GM23338 (cell line): ENCODE measurements at regions not wholly inside any gene's neighbourhood (a gene's known extent, or its start where the extent isn't known, plus 50 kb on each side); places are given as distances from the start of the nearest gene placed in this dataset.

Experiments used
- ATAC-seq: fragments of 200-7000 bp; cut with Tn5 transposase; 3 replicates; pipeline ENCODE4 v1.9.1; 2020
- DNase-seq: peaks from one replicate; pipeline ENCODE4 v3.0.0-alpha.2; 2015; ENCODE audit warnings: low spot score
- H2AFZ ChIP-seq: fragments of 200-600 bp; sonication (generic); 2 replicates; pipeline ENCODE4 v1.8.0; 2016; ENCODE audit warnings: antibody characterized with exemption, mild to moderate bottlenecking, moderate library complexity
- H3F3A ChIP-seq: fragments of 200-600 bp; sonication (generic); replicated peaks from 2 replicates; pipeline ENCODE4 v1.8.0; 2017; ENCODE audit warnings: antibody characterized with exemption, mixed run types, low read depth
- H3K27ac ChIP-seq: fragments of 200-600 bp; sonication (generic); 2 replicates; pipeline ENCODE4 v1.6.1; 2016; ENCODE audit warnings: low read depth
- H3K27me3 ChIP-seq: fragments of 200-600 bp; sonication (generic); 2 replicates; pipeline ENCODE4 v1.8.0; 2016; ENCODE audit warnings: mild to moderate bottlenecking, mixed run types, moderate library complexity; ENCODE audit not compliant: insufficient read depth
- H3K36me3 ChIP-seq: fragments of 200-600 bp; sonication (generic); 2 replicates; pipeline ENCODE4 v1.8.0; 2016; ENCODE audit warnings: mild to moderate bottlenecking; ENCODE audit not compliant: insufficient read depth
- H3K4me1 ChIP-seq: fragments of 200-600 bp; sonication (generic); 2 replicates; pipeline ENCODE4 v1.8.0; 2016; ENCODE audit warnings: mild to moderate bottlenecking, moderate library complexity; ENCODE audit not compliant: insufficient read depth
- H3K4me2 ChIP-seq: fragments of 200-600 bp; sonication (generic); 2 replicates; pipeline ENCODE4 v1.7.1; 2017; ENCODE audit warnings: mixed run types
- H3K4me3 ChIP-seq: fragments of 200-600 bp; sonication (generic); 2 replicates; pipeline ENCODE4 v1.6.1; 2016; ENCODE audit warnings: mixed run types
- H3K79me2 ChIP-seq: fragments of 200-600 bp; sonication (generic); replicated peaks from 2 replicates; pipeline ENCODE4 v1.8.0; 2017; ENCODE audit warnings: mild to moderate bottlenecking; ENCODE audit not compliant: insufficient read depth
- H3K9me2 ChIP-seq: fragments of 200-600 bp; sonication (generic); 2 replicates; pipeline ENCODE4 v1.8.0; 2017; ENCODE audit not compliant: insufficient read depth
- H4K20me1 ChIP-seq: fragments of 200-600 bp; sonication (generic); replicated peaks from 2 replicates; pipeline ENCODE4 v1.8.0; 2017; ENCODE audit warnings: mild to moderate bottlenecking; ENCODE audit not compliant: insufficient read depth
- H3K27ac Mint-ChIP-seq: 2 replicates; pipeline ENCODE4 v1.8.0; 2020; ENCODE audit warnings: inconsistent platforms, mild to moderate bottlenecking, moderate library complexity, mixed read lengths
- H3K27me3 Mint-ChIP-seq: 3 replicates; pipeline ENCODE4 v1.8.0; 2022; ENCODE audit warnings: low read depth, mild to moderate bottlenecking, moderate library complexity, mixed read lengths, inconsistent platforms; ENCODE audit not compliant: insufficient read depth, poor library complexity
- H3K36me3 Mint-ChIP-seq: 3 replicates; pipeline ENCODE4 v1.8.0; 2021; ENCODE audit warnings: low read depth, mild to moderate bottlenecking, inconsistent platforms, moderate library complexity, mixed read lengths
- H3K4me1 Mint-ChIP-seq: 3 replicates; pipeline ENCODE4 v1.8.0; 2020; ENCODE audit warnings: mild to moderate bottlenecking, inconsistent platforms, mixed read lengths
- H3K4me3 Mint-ChIP-seq: 3 replicates; pipeline ENCODE4 v1.8.0; 2021; ENCODE audit warnings: moderate library complexity, mild to moderate bottlenecking, inconsistent platforms, mixed read lengths
- H3K9me3 Mint-ChIP-seq: 3 replicates; pipeline ENCODE4 v1.8.0; 2020; ENCODE audit warnings: moderate library complexity, mild to moderate bottlenecking, inconsistent platforms, mixed read lengths
- CREB1 ChIP-seq: fragments of 250-450 bp; sonication (Bioruptor Pico); IDR thresholded peaks from 2 replicates; pipeline ENCODE4 v1.5.0; 2020; ENCODE audit warnings: low read depth, mild to moderate bottlenecking, moderate library complexity
- CTCF ChIP-seq, 2 experiments: fragments of 200-600 bp in 1 of 2; sonication (generic) in 1 of 2; conservative IDR thresholded peaks; 2 replicates each; pipeline versions ENCODE4 v1.5.1 to v1.6.1; 2016 to 2017; ENCODE audit warnings: antibody characterized with exemption in 2 of 2, low read depth in 2 of 2, mild to moderate bottlenecking in 2 of 2, moderate library complexity in 1 of 2
- EZH2 ChIP-seq: fragments of 200-600 bp; sonication (generic); IDR thresholded peaks from one replicate; pipeline ENCODE4 v1.8.0; 2017; ENCODE audit warnings: antibody characterized with exemption, mild to moderate bottlenecking, low read depth; ENCODE audit not compliant: unreplicated experiment
- EZH2phosphoT487 ChIP-seq: fragments of 200-600 bp; sonication (generic); IDR thresholded peaks from one replicate; pipeline ENCODE4 v1.8.1; 2018; ENCODE audit warnings: antibody characterized with exemption; ENCODE audit not compliant: unreplicated experiment
- JUNB ChIP-seq: IDR thresholded peaks from one replicate; pipeline ENCODE4 v1.6.1; 2016; ENCODE audit warnings: antibody characterized with exemption; ENCODE audit not compliant: unreplicated experiment
- NANOG ChIP-seq: IDR thresholded peaks from 2 replicates; pipeline ENCODE4 v1.6.1; 2016; ENCODE audit warnings: antibody characterized with exemption, borderline replicate concordance
- POLR2AphosphoS5 ChIP-seq: IDR thresholded peaks from 2 replicates; pipeline ENCODE4 v1.6.1; 2016; ENCODE audit warnings: antibody characterized with exemption, low read depth
- REST ChIP-seq: IDR thresholded peaks from one replicate; pipeline ENCODE4 v1.6.1; 2018; ENCODE audit warnings: antibody characterized with exemption; ENCODE audit not compliant: unreplicated experiment
- STAT1 ChIP-seq: IDR thresholded peaks from one replicate; pipeline ENCODE4 v1.6.1; 2016; ENCODE audit warnings: antibody characterized with exemption; ENCODE audit not compliant: unreplicated experiment
- ZNF114 ChIP-seq: fragments of 250-450 bp; sonication (Bioruptor Pico); IDR thresholded peaks from 2 replicates; pipeline ENCODE4 v1.5.0; 2020; ENCODE audit warnings: mild to moderate bottlenecking, moderate library complexity
- ZNF331 ChIP-seq: fragments of 250-450 bp; sonication (Bioruptor Pico); IDR thresholded peaks from 2 replicates; pipeline ENCODE4 v1.5.0; 2020; ENCODE audit warnings: low read depth, mild to moderate bottlenecking, moderate library complexity
- TF ChIP-seq, protein P1 (sequence below): fragments of 250-450 bp; sonication (Bioruptor Pico); IDR thresholded peaks from 2 replicates; pipeline ENCODE4 v1.5.0; 2020; ENCODE audit warnings: mild to moderate bottlenecking, moderate library complexity
- TF ChIP-seq, protein P2 (sequence below): IDR thresholded peaks from 2 replicates; pipeline ENCODE4 v1.6.1; 2016; ENCODE audit warnings: antibody characterized with exemption

GRCh38 chr7:113996405-113996804, 77.6 kb upstream of the PPP1R3A start:
- no peak for DNase-seq
- Histone ChIP-seq H3K36me3 (no peaks in the 10 kb centered on the region), H4K20me1 (no peaks in the 10 kb centered on the region), H3K27me3 (no peaks in the 10 kb centered on the region), H3K4me3 (no peak overlapping the region), H3K9me2 (no peaks in the 10 kb centered on the region), H3K4me1 (no peaks in the 10 kb centered on the region), H3K27ac (no peak overlapping the region), H3K4me2 (no peak overlapping the region), H3K79me2 (no peaks in the 10 kb centered on the region), H2AFZ (no peak overlapping the region), H3F3A (no peaks in the 10 kb centered on the region)
- Mint-ChIP-seq H3K27ac (no peak overlapping the region), H3K9me3 (peaks cover 3% of the 10 kb centered on the region; the same call in 1 of the 3 replicates), H3K27me3 (no peaks in the 10 kb centered on the region), H3K36me3 (peaks cover 4% of the 10 kb centered on the region; the same call in 1 of the 3 replicates), H3K4me1 (no peaks in the 10 kb centered on the region), H3K4me3 (no peak overlapping the region)
- TF ChIP-seq CREB1 (no peak), EZH2phosphoT487 (no peak), ZNF114 (CRISPR knock-in tag) (no peak), REST (no peak), JUNB (no peak), EZH2 (no peak), CTCF (conservative IDR thresholded peaks at IDR 0.05; ENCODE audit: low read depth in 2 of 2) (no peak), POLR2AphosphoS5 (no peak), NANOG (no peak), STAT1 (no peak), ZNF331 (CRISPR knock-in tag) (no peak)
- TF ChIP-seq, protein P1, sequence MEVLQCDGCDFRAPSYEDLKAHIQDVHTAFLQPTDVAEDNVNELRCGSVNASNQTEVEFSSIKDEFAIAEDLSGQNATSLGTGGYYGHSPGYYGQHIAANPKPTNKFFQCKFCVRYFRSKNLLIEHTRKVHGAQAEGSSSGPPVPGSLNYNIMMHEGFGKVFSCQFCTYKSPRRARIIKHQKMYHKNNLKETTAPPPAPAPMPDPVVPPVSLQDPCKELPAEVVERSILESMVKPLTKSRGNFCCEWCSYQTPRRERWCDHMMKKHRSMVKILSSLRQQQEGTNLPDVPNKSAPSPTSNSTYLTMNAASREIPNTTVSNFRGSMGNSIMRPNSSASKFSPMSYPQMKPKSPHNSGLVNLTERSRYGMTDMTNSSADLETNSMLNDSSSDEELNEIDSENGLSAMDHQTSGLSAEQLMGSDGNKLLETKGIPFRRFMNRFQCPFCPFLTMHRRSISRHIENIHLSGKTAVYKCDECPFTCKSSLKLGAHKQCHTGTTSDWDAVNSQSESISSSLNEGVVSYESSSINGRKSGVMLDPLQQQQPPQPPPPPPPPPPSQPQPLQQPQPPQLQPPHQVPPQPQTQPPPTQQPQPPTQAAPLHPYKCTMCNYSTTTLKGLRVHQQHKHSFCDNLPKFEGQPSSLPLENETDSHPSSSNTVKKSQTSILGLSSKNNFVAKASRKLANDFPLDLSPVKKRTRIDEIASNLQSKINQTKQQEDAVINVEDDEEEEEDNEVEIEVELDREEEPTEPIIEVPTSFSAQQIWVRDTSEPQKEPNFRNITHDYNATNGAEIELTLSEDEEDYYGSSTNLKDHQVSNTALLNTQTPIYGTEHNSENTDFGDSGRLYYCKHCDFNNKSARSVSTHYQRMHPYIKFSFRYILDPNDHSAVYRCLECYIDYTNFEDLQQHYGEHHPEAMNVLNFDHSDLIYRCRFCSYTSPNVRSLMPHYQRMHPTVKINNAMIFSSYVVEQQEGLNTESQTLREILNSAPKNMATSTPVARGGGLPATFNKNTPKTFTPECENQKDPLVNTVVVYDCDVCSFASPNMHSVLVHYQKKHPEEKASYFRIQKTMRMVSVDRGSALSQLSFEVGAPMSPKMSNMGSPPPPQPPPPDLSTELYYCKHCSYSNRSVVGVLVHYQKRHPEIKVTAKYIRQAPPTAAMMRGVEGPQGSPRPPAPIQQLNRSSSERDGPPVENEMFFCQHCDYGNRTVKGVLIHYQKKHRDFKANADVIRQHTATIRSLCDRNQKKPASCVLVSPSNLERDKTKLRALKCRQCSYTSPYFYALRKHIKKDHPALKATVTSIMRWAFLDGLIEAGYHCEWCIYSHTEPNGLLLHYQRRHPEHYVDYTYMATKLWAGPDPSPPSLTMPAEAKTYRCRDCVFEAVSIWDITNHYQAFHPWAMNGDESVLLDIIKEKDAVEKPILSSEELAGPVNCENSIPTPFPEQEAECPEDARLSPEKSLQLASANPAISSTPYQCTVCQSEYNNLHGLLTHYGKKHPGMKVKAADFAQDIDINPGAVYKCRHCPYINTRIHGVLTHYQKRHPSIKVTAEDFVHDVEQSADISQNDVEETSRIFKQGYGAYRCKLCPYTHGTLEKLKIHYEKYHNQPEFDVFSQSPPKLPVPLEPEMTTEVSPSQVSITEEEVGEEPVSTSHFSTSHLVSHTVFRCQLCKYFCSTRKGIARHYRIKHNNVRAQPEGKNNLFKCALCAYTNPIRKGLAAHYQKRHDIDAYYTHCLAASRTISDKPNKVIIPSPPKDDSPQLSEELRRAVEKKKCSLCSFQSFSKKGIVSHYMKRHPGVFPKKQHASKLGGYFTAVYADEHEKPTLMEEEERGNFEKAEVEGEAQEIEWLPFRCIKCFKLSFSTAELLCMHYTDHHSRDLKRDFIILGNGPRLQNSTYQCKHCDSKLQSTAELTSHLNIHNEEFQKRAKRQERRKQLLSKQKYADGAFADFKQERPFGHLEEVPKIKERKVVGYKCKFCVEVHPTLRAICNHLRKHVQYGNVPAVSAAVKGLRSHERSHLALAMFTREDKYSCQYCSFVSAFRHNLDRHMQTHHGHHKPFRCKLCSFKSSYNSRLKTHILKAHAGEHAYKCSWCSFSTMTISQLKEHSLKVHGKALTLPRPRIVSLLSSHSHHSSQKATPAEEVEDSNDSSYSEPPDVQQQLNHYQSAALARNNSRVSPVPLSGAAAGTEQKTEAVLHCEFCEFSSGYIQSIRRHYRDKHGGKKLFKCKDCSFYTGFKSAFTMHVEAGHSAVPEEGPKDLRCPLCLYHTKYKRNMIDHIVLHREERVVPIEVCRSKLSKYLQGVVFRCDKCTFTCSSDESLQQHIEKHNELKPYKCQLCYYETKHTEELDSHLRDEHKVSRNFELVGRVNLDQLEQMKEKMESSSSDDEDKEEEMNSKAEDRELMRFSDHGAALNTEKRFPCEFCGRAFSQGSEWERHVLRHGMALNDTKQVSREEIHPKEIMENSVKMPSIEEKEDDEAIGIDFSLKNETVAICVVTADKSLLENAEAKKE (CRISPR knock-in tag), result no peak
- TF ChIP-seq, protein P2, sequence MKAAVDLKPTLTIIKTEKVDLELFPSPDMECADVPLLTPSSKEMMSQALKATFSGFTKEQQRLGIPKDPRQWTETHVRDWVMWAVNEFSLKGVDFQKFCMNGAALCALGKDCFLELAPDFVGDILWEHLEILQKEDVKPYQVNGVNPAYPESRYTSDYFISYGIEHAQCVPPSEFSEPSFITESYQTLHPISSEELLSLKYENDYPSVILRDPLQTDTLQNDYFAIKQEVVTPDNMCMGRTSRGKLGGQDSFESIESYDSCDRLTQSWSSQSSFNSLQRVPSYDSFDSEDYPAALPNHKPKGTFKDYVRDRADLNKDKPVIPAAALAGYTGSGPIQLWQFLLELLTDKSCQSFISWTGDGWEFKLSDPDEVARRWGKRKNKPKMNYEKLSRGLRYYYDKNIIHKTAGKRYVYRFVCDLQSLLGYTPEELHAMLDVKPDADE, result no peak
- no peak for ATAC-seq
